Lower lobe of right lung (tissue), 2 donors: ENCODE measurements at regions not wholly inside any gene's neighbourhood (a gene's known extent, or its start where the extent isn't known, plus 50 kb on each side); places are given as distances from the start of the nearest gene placed in this dataset.

Experiments
- ATAC-seq, 2 donors: fragments of 200-7000 bp; cut with Tn5 transposase; one replicate each; pipeline ENCODE4 v1.9.1; 2020 to 2022; ENCODE audit warnings: mild to moderate bottlenecking in 2 of 2, moderate library complexity in 2 of 2
- DNase-seq: peaks from one replicate; pipeline ENCODE4 v3.0.0-alpha.2; 2020
- H3K27ac ChIP-seq: fragments of 200-600 bp; one replicate; pipeline ENCODE4 v1.8.0; 2022
- H3K27me3 ChIP-seq: fragments of 200-600 bp; one replicate; pipeline ENCODE4 v1.8.0; 2022; ENCODE audit warnings: low read depth
- H3K36me3 ChIP-seq: fragments of 200-600 bp; one replicate; pipeline ENCODE4 v1.8.0; 2022; ENCODE audit warnings: mild to moderate bottlenecking
- H3K4me1 ChIP-seq: fragments of 200-600 bp; one replicate; pipeline ENCODE4 v1.8.0; 2022
- H3K4me3 ChIP-seq: fragments of 200-600 bp; one replicate; pipeline ENCODE4 v1.8.0; 2022; ENCODE audit warnings: mild to moderate bottlenecking
- H3K9me3 ChIP-seq: fragments of 200-600 bp; one replicate; pipeline ENCODE4 v1.8.0; 2022
- intact Hi-C: fragments of 100-400 bp; cut with DNase I; formaldehyde crosslinking; loops from one replicate; pipeline ENCODE4 v1.11.0; 2022
- TF ChIP-seq, protein P1 (sequence below): fragments of 200-600 bp; IDR thresholded peaks from one replicate; pipeline ENCODE4 v1.8.0; 2022; ENCODE audit warnings: antibody characterized with exemption, mild to moderate bottlenecking
- donor health status: DM: no; HTN: yes; CAD: no; lungs with severe emphysema.

DNA sequence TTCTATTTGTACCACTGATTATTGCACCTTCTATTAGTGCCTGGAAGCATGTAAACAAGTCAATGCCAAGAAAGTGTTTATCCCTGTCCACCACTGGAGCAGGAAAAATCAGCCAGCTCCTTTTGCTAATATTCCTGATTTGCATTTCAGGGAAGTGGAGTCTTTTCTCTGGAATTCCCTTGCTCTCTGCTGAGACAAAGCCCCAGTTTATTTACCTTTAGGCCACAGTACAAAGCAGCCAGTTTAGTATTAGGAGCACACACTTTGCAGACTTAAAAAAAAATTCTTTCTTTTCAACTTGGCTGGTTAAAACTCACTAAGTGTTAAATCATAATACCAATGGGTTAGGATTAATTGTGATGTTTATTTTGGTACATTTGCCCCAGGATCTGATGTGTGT is 631.1 kb downstream of the PKHD1 start:
- Histone ChIP-seq H3K27me3 (no peaks in the 10 kb centered on the region), H3K4me3 (no peak overlapping the region), H3K36me3 (no peaks in the 10 kb centered on the region), H3K9me3 (no peaks in the 10 kb centered on the region), H3K27ac (no peak overlapping the region), H3K4me1 (no peaks in the 10 kb centered on the region)
- intact Hi-C loops, result no loop called here
- no peak for ATAC-seq
- no peak for DNase-seq
- TF ChIP-seq, protein P1, sequence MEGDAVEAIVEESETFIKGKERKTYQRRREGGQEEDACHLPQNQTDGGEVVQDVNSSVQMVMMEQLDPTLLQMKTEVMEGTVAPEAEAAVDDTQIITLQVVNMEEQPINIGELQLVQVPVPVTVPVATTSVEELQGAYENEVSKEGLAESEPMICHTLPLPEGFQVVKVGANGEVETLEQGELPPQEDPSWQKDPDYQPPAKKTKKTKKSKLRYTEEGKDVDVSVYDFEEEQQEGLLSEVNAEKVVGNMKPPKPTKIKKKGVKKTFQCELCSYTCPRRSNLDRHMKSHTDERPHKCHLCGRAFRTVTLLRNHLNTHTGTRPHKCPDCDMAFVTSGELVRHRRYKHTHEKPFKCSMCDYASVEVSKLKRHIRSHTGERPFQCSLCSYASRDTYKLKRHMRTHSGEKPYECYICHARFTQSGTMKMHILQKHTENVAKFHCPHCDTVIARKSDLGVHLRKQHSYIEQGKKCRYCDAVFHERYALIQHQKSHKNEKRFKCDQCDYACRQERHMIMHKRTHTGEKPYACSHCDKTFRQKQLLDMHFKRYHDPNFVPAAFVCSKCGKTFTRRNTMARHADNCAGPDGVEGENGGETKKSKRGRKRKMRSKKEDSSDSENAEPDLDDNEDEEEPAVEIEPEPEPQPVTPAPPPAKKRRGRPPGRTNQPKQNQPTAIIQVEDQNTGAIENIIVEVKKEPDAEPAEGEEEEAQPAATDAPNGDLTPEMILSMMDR, result no peak

DNA sequence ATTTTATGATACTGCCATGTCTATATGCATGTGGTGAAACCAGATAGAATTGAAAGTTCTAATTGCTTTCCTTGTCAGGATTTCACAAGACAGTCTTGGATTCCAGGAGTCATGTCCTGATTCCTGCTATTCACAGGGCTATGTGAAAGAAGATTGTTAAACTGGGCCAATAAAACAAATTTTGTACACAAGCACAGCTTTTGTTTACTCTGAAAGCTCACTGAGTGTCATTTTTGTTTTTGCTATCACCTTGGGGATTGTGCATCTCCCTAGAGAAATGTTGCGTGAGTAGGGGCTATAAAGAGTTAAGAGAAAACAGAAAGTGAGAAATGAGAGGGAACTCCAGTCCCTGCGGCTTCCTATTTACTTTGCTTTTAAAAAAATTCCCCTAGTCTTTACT is 627.5 kb downstream of the PKHD1 start:
- TF ChIP-seq, protein P1, result no peak
- DNase-seq (no peak), ATAC-seq (no peak)
- H3K36me3 ChIP-seq, result no peaks in the 10 kb centered on the region
- no peaks in the 10 kb centered on the region for H3K27me3 ChIP-seq
- no peaks in the 10 kb centered on the region for H3K4me1 ChIP-seq
- no peak overlapping the region for H3K27ac ChIP-seq
- intact Hi-C loops, result no loop called here
- H3K4me3 ChIP-seq, result no peak overlapping the region
- H3K9me3 ChIP-seq, result no peaks in the 10 kb centered on the region

DNA sequence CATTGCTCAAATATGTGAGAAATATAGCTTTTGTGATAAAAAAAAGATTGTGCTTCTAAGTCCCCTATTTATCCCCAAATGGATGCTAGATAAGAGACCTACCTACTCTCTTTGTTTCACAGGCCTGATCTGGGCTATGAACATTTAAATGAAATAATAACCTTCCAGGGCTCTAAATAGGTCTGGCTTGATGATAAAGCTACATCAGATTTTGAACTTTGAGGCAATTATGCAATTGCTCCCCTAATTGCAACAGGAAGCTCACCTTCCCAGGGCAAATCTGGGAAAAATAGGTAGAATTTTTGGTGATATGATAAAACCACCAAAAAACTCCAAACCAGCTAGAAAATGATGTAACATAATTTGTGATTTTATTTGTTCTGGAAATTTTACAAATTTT is 624.5 kb downstream of the PKHD1 start:
- TF ChIP-seq, protein P1, result no peak
- H3K4me1 ChIP-seq, result no peaks in the 10 kb centered on the region
- H3K4me3 ChIP-seq, result no peak overlapping the region
- H3K27ac ChIP-seq, result no peak overlapping the region
- DNase-seq (no peak), ATAC-seq (no peak)
- intact Hi-C loops, result no loop called here
- H3K36me3 ChIP-seq, result no peaks in the 10 kb centered on the region
- H3K27me3 ChIP-seq, result no peaks in the 10 kb centered on the region
- H3K9me3 ChIP-seq, result no peaks in the 10 kb centered on the region

DNA sequence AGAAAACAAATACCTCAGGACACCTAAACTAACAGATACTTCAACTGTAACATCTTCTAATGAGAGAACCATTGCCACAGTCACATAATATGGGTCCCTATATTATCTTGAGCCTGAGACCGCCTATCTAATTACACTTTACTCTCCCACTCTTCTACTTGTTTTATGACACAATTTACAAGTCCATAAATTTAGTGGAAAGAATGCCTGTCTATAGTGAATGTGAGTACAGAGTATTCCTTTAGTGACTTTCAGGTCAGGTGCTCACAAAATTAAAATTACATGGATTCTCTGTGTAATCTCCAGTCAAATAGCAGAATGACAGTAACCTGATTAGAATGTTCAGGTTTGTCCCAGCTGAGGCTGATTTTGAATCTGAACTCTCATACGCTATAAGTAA is 624.1 kb downstream of the PKHD1 start:
- DNase-seq (no peak), ATAC-seq (no peak)
- intact Hi-C loops, result no loop called here
- no peaks in the 10 kb centered on the region for H3K27me3 ChIP-seq
- H3K4me1 ChIP-seq, result no peaks in the 10 kb centered on the region
- no peaks in the 10 kb centered on the region for H3K36me3 ChIP-seq
- no peak overlapping the region for H3K4me3 ChIP-seq
- no peaks in the 10 kb centered on the region for H3K9me3 ChIP-seq
- H3K27ac ChIP-seq, result no peak overlapping the region
- TF ChIP-seq, protein P1, result no peak

DNA sequence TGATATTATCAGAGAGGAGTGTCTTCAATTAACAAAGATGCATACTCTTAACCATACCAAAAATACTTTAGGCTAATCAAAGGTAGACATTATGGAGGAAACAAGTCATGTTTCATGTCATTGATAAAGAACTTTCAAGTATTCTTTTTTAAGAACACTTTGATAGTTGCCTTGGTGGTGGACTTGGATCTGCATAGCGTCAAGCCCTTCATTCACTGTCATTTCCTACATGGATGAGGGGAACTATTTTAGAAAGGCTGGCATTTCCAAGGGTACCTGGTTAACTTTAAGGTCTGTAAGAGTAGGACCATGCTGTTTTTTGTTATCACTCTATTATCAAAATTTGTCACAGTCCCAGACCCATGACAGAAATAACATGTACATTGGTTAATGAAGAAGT is 622.5 kb downstream of the PKHD1 start:
- Histone ChIP-seq H3K36me3 (no peaks in the 10 kb centered on the region), H3K27ac (no peak overlapping the region), H3K4me1 (no peaks in the 10 kb centered on the region), H3K4me3 (no peak overlapping the region), H3K27me3 (no peaks in the 10 kb centered on the region), H3K9me3 (no peaks in the 10 kb centered on the region)
- DNase-seq (no peak), ATAC-seq (no peak)
- TF ChIP-seq, protein P1, result no peak
- intact Hi-C loops, result no loop called here

DNA sequence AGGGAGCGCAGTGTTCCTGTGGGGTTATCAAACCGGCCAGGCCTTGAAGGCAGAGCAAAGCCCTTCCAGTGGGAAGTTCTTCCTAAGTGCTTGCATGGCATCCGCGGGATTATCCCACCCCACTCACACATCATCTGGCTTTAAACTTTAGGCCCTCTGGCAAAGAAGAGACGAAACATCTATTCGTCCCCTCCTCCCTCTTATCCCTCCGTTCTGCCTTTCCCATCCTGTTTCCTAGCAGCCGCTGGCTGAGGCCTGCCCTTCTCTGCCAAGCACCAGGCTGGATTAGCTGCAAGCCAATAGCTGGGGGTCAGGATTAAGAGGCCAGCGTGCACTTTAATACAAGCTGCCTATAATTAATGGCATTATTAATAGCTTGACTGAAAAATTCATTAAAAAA is 621.0 kb downstream of the PKHD1 start:
- no peaks in the 10 kb centered on the region for H3K36me3 ChIP-seq
- ATAC-seq (no peak), DNase-seq (no peak)
- no peak overlapping the region for H3K27ac ChIP-seq
- H3K9me3 ChIP-seq, result no peaks in the 10 kb centered on the region
- H3K4me1 ChIP-seq, result no peaks in the 10 kb centered on the region
- H3K27me3 ChIP-seq, result no peaks in the 10 kb centered on the region
- TF ChIP-seq, protein P1, result no peak
- intact Hi-C loops, result no loop called here
- no peak overlapping the region for H3K4me3 ChIP-seq
